Esophagus muscularis mucosa (tissue), 3 donors: ENCODE measurements at regions not wholly inside any gene's neighbourhood (a gene's known extent, or its start where the extent isn't known, plus 50 kb on each side); places are given as distances from the start of the nearest gene placed in this dataset.

Experiments used
- POLR2A ChIP-seq: fragments of 450-650 bp; IDR thresholded peaks from one replicate; pipeline ENCODE4 v1.6.1; 2017; ENCODE audit warnings: antibody characterized with exemption, moderate library complexity, mild to moderate bottlenecking, low read depth
- TF ChIP-seq, protein P1 (sequence below), 3 experiments: fragments of 200-600 bp in 2 of 3; fragments of 450-650 bp in 1 of 3; sonication (generic) in 2 of 3; IDR thresholded peaks; one replicate each; pipeline ENCODE4 v1.5.1; 2017 to 2019; ENCODE audit warnings: antibody characterized with exemption in 3 of 3, mild to moderate bottlenecking in 2 of 3, moderate library complexity in 1 of 3

DNA sequence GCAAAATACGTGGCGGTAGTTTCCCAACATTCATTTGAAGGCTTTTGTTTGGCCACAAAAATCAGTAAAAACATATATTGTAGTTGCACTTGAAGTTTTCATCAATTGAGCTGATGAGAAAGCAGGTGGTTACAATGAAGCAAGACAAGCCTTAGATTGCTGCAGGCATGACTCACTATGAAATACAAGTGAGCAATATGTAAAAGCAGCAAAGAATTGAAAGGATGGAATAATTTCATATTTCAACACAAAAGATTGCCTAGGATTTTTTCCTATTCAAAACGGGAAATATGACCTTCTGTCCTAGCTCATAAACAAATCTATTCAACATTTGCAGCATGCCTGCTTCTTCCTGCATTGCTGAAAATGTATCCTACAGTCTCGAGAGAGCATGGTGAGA is 190.9 kb upstream of the BANK1 start:
- TF ChIP-seq POLR2A: no peak
- TF ChIP-seq, protein P1, sequence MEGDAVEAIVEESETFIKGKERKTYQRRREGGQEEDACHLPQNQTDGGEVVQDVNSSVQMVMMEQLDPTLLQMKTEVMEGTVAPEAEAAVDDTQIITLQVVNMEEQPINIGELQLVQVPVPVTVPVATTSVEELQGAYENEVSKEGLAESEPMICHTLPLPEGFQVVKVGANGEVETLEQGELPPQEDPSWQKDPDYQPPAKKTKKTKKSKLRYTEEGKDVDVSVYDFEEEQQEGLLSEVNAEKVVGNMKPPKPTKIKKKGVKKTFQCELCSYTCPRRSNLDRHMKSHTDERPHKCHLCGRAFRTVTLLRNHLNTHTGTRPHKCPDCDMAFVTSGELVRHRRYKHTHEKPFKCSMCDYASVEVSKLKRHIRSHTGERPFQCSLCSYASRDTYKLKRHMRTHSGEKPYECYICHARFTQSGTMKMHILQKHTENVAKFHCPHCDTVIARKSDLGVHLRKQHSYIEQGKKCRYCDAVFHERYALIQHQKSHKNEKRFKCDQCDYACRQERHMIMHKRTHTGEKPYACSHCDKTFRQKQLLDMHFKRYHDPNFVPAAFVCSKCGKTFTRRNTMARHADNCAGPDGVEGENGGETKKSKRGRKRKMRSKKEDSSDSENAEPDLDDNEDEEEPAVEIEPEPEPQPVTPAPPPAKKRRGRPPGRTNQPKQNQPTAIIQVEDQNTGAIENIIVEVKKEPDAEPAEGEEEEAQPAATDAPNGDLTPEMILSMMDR (IDR thresholded peaks at IDR 0.05): no peak
